ENCODE measurements at regions not wholly inside any gene's neighbourhood (a gene's known extent, or its start where the extent isn't known, plus 50 kb on each side); places are given as distances from the start of the nearest gene placed in this dataset.

GRCh38 chr6:99187429-99187828 lies 162.0 kb downstream of the FAXC start (continued):
- TF ChIP-seq, protein P1, sequence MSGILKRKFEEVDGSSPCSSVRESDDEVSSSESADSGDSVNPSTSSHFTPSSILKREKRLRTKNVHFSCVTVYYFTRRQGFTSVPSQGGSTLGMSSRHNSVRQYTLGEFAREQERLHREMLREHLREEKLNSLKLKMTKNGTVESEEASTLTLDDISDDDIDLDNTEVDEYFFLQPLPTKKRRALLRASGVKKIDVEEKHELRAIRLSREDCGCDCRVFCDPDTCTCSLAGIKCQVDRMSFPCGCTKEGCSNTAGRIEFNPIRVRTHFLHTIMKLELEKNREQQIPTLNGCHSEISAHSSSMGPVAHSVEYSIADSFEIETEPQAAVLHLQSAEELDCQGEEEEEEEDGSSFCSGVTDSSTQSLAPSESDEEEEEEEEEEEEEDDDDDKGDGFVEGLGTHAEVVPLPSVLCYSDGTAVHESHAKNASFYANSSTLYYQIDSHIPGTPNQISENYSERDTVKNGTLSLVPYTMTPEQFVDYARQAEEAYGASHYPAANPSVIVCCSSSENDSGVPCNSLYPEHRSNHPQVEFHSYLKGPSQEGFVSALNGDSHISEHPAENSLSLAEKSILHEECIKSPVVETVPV (CRISPR knock-in tag; IDR thresholded peaks at IDR 0.05) = no peak

GRCh38 chr6:99186417-99186816 lies 163.1 kb downstream of the FAXC start:
- no peak for TF ChIP-seq ARNTL (CRISPR knock-in tag; IDR thresholded peaks at IDR 0.05; ENCODE audit: borderline replicate concordance, low read depth)

GRCh38 chr6:99185525-99185924 lies 163.9 kb downstream of the FAXC start:
- TF ChIP-seq PPARA (CRISPR knock-in tag; IDR thresholded peaks at IDR 0.05; ENCODE audit: borderline replicate concordance) = no peak
- no peak for TF ChIP-seq TSHZ2 (CRISPR knock-in tag; IDR thresholded peaks at IDR 0.05)
- TF ChIP-seq ZFP3 (CRISPR knock-in tag; IDR thresholded peaks at IDR 0.05) = no peak
- TF ChIP-seq ZNF8 (CRISPR knock-in tag; IDR thresholded peaks at IDR 0.05) = no peak
- no peak for TF ChIP-seq OSR1 (CRISPR knock-in tag; IDR thresholded peaks at IDR 0.05)
- no peak for TF ChIP-seq ARNTL (CRISPR knock-in tag; IDR thresholded peaks at IDR 0.05; ENCODE audit: borderline replicate concordance, low read depth)
- TF ChIP-seq TCF4 (CRISPR knock-in tag; IDR thresholded peaks at IDR 0.05; ENCODE audit: borderline replicate concordance) = no peak
- TF ChIP-seq TOX (CRISPR knock-in tag; IDR thresholded peaks at IDR 0.05; ENCODE audit: borderline replicate concordance) = no peak
- no peak for TF ChIP-seq ESRRG (CRISPR knock-in tag; IDR thresholded peaks at IDR 0.05)
- no peak for TF ChIP-seq CSDC2 (CRISPR knock-in tag; IDR thresholded peaks at IDR 0.05)
- ATAC-seq = no peak

More at GRCh38 chr6:99186417-99186816, 163.1 kb downstream of the FAXC start:
- no peak for ATAC-seq

DNA sequence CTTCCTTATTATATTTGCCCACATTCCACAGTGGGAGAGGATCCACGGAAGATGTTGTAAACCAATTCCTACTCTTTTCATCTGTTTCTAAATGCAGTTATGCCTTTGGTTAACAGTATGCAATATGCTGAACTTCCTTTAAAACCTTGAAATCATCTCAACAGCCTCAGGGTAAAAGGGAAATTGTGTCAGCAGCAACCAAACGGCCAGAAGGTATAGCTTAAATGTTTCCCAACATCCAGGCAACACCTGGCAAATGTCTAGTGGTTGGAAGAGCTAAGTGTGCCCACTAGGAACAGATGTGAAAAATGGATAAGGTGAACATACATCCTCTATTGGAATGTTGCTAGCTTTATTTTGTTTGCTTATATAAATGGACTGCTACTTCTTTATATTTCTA lies 164.8 kb downstream of the FAXC start:
- no peak for ATAC-seq
- no peak for TF ChIP-seq RARB (CRISPR knock-in tag; IDR thresholded peaks at IDR 0.05)
- no peak for TF ChIP-seq CREB5 (CRISPR knock-in tag; IDR thresholded peaks at IDR 0.05; ENCODE audit: low read depth)
- TF ChIP-seq CSDC2 (CRISPR knock-in tag; IDR thresholded peaks at IDR 0.05) = no peak
- no peak for TF ChIP-seq POU6F1 (CRISPR knock-in tag; IDR thresholded peaks at IDR 0.05; ENCODE audit: borderline replicate concordance, low read depth)
- no peak for TF ChIP-seq ZFP30 (CRISPR knock-in tag; IDR thresholded peaks at IDR 0.05)
- no peak for TF ChIP-seq GLIS3 (CRISPR knock-in tag; IDR thresholded peaks at IDR 0.05)
- no peak for TF ChIP-seq TCF4 (CRISPR knock-in tag; IDR thresholded peaks at IDR 0.05; ENCODE audit: borderline replicate concordance)
- no peak for TF ChIP-seq ZC3H10 (CRISPR knock-in tag; IDR thresholded peaks at IDR 0.05)
- no peak for TF ChIP-seq ZNF70 (CRISPR knock-in tag; IDR thresholded peaks at IDR 0.05)
- TF ChIP-seq, protein P1 (CRISPR knock-in tag; IDR thresholded peaks at IDR 0.05) = no peak
- TF ChIP-seq BACH2 (CRISPR knock-in tag; IDR thresholded peaks at IDR 0.05; ENCODE audit: borderline replicate concordance) = no peak
- no peak for TF ChIP-seq SNAI2 (CRISPR knock-in tag; IDR thresholded peaks at IDR 0.05)
- TF ChIP-seq ARNTL (CRISPR knock-in tag; IDR thresholded peaks at IDR 0.05; ENCODE audit: borderline replicate concordance, low read depth) = no peak
- no peak for TF ChIP-seq PATZ1 (CRISPR knock-in tag; IDR thresholded peaks at IDR 0.05; ENCODE audit: borderline replicate concordance)
- TF ChIP-seq PPARA (CRISPR knock-in tag; IDR thresholded peaks at IDR 0.05; ENCODE audit: borderline replicate concordance) = no peak
- TF ChIP-seq ZNF565 (CRISPR knock-in tag; conservative IDR thresholded peaks at IDR 0.05; ENCODE audit: low read depth) = no peak
- TF ChIP-seq ZFP3 (CRISPR knock-in tag; IDR thresholded peaks at IDR 0.05) = no peak
- TF ChIP-seq OSR1 (CRISPR knock-in tag; IDR thresholded peaks at IDR 0.05) = no peak

Data from SK-N-SH treated with all-trans-retinoic acid at 6 μM for 48 hours (cell line).